ENCODE measurements at regions not wholly inside any gene's neighbourhood (a gene's known extent, or its start where the extent isn't known, plus 50 kb on each side); places are given as distances from the start of the nearest gene placed in this dataset.
"Not testable (repeated sequence)": the region's sequence is repeated elsewhere in the genome, so short reads cannot be mapped to it uniquely, and the experiment has no call there.

DNA sequence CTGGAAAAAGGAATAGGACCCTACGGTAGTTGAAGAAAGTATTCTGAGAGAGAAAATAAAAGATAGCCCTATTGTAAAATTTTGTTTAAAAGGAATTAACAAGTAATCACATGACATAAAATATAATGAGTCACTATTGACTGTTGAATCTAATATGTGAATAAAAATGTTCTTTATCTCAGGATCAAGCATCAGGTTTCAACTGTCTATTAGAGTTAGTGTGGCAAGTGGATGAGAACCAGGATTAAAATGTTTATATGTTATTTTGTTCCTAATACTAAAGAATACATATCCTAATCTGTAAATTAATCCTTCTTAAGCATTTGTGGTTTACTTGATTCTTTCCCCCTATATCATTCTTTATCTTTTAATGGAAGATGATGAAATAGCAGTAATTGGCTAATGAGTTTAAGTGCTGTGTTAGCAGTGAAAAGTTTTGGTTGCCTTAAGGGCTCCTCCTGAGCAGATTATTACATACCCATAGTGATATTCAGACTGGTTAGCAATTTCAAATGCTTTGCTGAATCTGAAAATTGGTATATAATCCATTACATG is 101.8 kb upstream of the BCHE start:
- intact Hi-C loops (cut with DNase I; ENCODE audit: low total_unique reads): no loop called here

DNA sequence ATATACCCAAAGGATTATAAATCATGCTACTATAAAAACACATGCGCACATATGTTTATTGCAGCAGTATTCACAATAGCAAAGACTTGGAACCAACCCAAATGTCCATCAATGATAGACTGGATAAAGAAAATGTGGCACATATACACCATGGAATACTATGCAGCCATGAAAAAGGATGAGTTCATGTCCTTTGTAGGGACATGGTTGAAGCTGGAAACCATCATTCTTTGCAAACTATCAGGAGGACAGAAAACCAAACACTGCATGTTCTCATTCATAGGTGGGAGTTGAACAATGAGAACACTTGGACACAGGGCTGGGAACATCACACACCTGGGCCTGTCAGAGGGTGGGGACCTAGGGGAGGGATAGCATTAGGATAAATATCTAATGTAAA is 98.9 kb upstream of the BCHE start:
- intact Hi-C loops (cut with DNase I; ENCODE audit: low total_unique reads); H3K27me3 ChIP-seq; DNase-seq (ENCODE audit: low spot score in 2 of 2); H3K4me1 ChIP-seq; H3K4me3 ChIP-seq; H3K27ac ChIP-seq; H3K36me3 ChIP-seq: not testable (repeated sequence)
- peaks cover 0 to 10% of the 10 kb centered on the region in 2 donors for H3K9me3 ChIP-seq

More for the DNA sequence above, 101.8 kb upstream of the BCHE start:
- no peak overlapping the region for H3K4me3 ChIP-seq
- no peaks in the 10 kb centered on the region for H3K4me1 ChIP-seq
- TF ChIP-seq, protein P1, sequence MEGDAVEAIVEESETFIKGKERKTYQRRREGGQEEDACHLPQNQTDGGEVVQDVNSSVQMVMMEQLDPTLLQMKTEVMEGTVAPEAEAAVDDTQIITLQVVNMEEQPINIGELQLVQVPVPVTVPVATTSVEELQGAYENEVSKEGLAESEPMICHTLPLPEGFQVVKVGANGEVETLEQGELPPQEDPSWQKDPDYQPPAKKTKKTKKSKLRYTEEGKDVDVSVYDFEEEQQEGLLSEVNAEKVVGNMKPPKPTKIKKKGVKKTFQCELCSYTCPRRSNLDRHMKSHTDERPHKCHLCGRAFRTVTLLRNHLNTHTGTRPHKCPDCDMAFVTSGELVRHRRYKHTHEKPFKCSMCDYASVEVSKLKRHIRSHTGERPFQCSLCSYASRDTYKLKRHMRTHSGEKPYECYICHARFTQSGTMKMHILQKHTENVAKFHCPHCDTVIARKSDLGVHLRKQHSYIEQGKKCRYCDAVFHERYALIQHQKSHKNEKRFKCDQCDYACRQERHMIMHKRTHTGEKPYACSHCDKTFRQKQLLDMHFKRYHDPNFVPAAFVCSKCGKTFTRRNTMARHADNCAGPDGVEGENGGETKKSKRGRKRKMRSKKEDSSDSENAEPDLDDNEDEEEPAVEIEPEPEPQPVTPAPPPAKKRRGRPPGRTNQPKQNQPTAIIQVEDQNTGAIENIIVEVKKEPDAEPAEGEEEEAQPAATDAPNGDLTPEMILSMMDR (IDR thresholded peaks at IDR 0.05): no peak
- TF ChIP-seq POLR2AphosphoS5 (IDR thresholded peaks at IDR 0.05) (no peak), POLR2A (IDR thresholded peaks at IDR 0.05) (no peak)
- H3K27me3 ChIP-seq: no peaks in the 10 kb centered on the region
- H3K9me3 ChIP-seq: peaks cover 0 to 10% of the 10 kb centered on the region in 2 donors
- H3K27ac ChIP-seq: no peak overlapping the region
- DNase-seq (ENCODE audit: low spot score in 2 of 2): no peak
- no peaks in the 10 kb centered on the region for H3K36me3 ChIP-seq

DNA sequence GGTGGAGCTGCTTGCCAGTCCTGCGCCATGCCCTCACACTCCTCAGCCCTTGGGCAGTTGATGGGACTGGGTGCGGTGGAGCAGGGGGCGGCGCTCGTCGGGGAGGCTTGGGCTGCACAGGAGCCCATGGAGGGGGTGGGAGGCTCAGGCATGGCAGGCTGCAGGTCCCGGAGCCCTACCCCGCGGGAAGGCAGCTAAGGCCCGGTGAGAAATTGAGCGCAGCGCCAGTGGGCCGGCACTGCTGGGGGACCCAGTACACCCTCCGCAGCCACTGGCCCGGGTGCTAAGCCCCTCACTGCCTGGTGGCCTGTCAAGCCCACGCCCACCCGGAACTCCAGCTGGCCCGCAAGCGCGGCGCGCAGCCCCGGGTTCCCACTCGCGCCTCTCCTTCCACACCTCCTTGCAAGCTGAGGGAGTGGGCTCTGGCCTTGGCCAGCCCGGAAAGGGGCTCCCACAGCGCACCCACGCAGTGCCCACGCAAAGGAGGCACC is 87.1 kb upstream of the BCHE start:
- DNase-seq (ENCODE audit: low spot score in 2 of 2); H3K36me3 ChIP-seq; H3K4me1 ChIP-seq; H3K4me3 ChIP-seq; H3K27ac ChIP-seq; H3K27me3 ChIP-seq; intact Hi-C loops (cut with DNase I; ENCODE audit: low total_unique reads); H3K9me3 ChIP-seq: not testable (repeated sequence)

DNA sequence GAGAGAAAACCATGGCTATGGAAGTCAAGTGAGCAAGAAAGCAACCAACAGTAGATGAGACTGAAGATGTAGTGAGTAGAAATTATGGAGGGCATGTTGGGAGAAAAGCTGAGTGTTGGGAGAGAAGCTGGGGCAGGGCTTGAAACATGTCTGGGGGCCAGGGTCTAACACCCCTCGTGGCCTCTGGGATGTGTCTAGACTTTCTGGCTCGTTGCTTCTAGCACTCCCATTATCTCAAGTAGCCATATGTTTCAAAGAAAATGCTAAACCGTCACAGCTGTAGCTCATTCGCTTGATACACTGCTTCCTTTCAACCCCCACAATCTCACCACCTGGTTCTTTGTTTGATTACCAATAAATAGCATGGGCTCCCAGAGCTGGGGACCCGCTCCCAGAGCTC is 83.8 kb upstream of the BCHE start:
- intact Hi-C loops (cut with DNase I; ENCODE audit: low total_unique reads): no loop called here
- DNase-seq (ENCODE audit: low spot score in 2 of 2): no peak
- H3K9me3 ChIP-seq: peaks cover 0 to 7% of the 10 kb centered on the region in 2 donors
- H3K36me3 ChIP-seq: no peaks in the 10 kb centered on the region
- no peaks in the 10 kb centered on the region for H3K4me1 ChIP-seq
- no peak overlapping the region for H3K4me3 ChIP-seq
- TF ChIP-seq POLR2A (IDR thresholded peaks at IDR 0.05): no peak
- no peak for TF ChIP-seq POLR2AphosphoS5 (IDR thresholded peaks at IDR 0.05)
- TF ChIP-seq, protein P1 (IDR thresholded peaks at IDR 0.05): no peak
- H3K27me3 ChIP-seq: no peaks in the 10 kb centered on the region
- no peak overlapping the region for H3K27ac ChIP-seq

DNA sequence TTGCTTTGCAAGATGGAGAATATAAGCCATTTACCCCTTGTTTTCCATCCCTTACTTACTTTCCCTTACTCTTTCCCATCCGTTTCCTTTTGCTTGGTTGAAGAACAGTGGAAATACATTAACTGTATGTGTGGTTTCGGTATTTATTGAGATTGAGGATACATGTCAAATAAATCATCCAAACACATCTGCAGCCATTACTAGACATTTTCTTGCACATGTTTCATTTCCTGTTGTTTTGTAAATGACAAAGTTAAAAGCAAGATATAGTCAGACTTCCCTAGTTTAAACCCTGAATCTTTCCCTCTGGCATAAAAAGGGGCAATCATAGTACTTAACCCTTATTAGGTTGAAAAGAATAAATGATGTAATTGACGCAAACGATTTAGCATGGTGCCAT is 82.1 kb upstream of the BCHE start:
- Histone ChIP-seq H3K9me3 (peaks cover 0 to 7% of the 10 kb centered on the region in 2 donors), H3K4me1 (no peaks in the 10 kb centered on the region), H3K27me3 (no peaks in the 10 kb centered on the region), H3K27ac (no peak overlapping the region), H3K4me3 (no peak overlapping the region), H3K36me3 (no peaks in the 10 kb centered on the region)
- DNase-seq (ENCODE audit: low spot score in 2 of 2): no peak
- TF ChIP-seq POLR2A (IDR thresholded peaks at IDR 0.05) (no peak), POLR2AphosphoS5 (IDR thresholded peaks at IDR 0.05) (no peak)
- TF ChIP-seq, protein P1 (IDR thresholded peaks at IDR 0.05): no peak
- intact Hi-C loops (cut with DNase I; ENCODE audit: low total_unique reads): no loop called here

DNA sequence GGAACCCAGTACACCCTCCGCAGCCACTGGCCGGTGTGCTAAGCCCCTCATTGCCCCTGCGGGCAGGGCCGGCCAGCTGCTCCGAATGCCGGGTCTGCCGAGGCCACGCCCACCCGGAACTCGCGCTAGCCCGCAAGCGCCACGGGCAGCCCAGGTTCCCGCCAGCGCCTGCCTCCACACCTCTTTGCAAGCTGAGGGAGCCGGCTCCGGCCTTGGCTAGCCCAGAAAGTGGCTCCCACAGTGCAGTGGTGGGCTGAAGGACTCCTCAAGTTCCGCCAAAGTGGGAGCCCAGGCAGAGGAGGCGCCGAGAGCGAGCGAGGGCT is 81.4 kb upstream of the BCHE start:
- no peak overlapping the region for H3K27ac ChIP-seq
- TF ChIP-seq POLR2A (IDR thresholded peaks at IDR 0.05) (no peak), POLR2AphosphoS5 (IDR thresholded peaks at IDR 0.05) (no peak)
- TF ChIP-seq, protein P1 (IDR thresholded peaks at IDR 0.05): no peak
- no peak for DNase-seq (ENCODE audit: low spot score in 2 of 2)
- no peaks in the 10 kb centered on the region for H3K36me3 ChIP-seq
- H3K4me1 ChIP-seq: no peaks in the 10 kb centered on the region
- H3K27me3 ChIP-seq: no peaks in the 10 kb centered on the region
- H3K4me3 ChIP-seq: no peak overlapping the region
- peaks cover 0 to 5% of the 10 kb centered on the region in 2 donors for H3K9me3 ChIP-seq
- intact Hi-C loops (cut with DNase I; ENCODE audit: low total_unique reads): no loop called here

DNA sequence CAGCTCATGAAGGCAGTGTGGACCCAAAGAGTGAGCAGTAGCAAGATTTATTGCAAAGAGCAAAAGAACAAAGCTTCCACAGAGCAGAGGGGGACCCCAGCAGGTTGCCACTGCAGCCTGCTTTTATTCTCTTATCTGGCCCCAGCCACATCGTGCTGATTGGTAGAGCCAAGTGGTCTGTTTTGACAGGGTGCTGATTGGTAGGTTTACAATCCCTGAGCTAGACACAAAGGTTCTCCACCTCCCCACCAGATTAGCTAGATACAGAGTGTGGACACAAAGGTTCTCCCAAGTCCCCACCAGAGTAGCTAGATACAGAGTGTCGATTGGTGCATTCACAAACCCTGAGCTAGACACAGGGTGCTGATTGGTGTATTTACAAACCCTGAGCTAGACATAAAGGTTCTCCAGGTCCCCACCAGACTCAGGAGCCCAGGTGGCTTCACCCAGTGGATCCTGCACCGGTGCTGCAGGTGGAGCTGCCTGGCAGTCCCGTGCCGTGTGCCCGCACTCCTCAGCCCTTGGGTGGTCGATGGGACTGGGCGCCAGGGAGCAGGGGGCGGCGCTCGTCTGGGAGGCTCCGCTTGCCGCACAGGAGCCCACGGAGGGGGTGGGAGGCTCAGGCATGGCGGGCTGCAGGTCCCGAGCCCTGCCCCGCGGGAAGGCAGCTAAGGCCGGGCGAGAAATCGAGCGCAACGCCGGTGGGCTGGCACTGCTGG is 80.9 kb upstream of the BCHE start:
- intact Hi-C loops (cut with DNase I; ENCODE audit: low total_unique reads); H3K4me3 ChIP-seq; H3K36me3 ChIP-seq; H3K27me3 ChIP-seq; DNase-seq (ENCODE audit: low spot score in 2 of 2); H3K27ac ChIP-seq; H3K9me3 ChIP-seq; H3K4me1 ChIP-seq: not testable (repeated sequence)

DNA sequence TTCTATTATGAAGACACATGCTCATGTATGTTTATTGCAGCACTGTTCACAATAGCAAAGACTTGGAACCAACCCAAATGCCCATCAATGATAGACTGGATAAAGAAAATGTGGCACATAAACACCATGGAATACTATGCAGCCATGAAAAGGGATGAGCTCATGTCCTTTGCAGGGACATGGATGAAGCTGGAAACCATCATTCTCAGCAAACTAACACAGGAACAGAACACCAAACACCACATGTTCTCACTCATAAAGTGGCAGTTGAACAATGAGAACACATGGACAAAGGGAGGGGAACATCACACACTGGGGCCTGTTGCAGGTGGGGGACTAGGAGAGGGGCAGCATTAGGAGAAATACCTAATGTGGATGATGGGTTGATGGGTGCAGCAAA is 77.9 kb upstream of the BCHE start:
- H3K36me3 ChIP-seq; H3K27ac ChIP-seq; H3K4me1 ChIP-seq; H3K27me3 ChIP-seq; DNase-seq (ENCODE audit: low spot score in 2 of 2); H3K4me3 ChIP-seq; intact Hi-C loops (cut with DNase I; ENCODE audit: low total_unique reads); H3K9me3 ChIP-seq: not testable (repeated sequence)

Measured in breast epithelium (tissue), 4 donors.